HG03139 (cell line): ENCODE measurements at regions not wholly inside any gene's neighbourhood (a gene's known extent, or its start where the extent isn't known, plus 50 kb on each side); places are given as distances from the start of the nearest gene placed in this dataset.

Experiments
- ATAC-seq: cut with Tn5 transposase; IDR thresholded peaks from one replicate; pipeline ENCODE4 v1.9.1; 2021; ENCODE audit not compliant: unreplicated experiment

- ATAC-seq, result no peak
These were observed 349.9 kb downstream of the TRIB2 start for GRCh38 chr2:13066676-13067075.

- no peak for ATAC-seq
These were observed 350.8 kb downstream of the TRIB2 start for GRCh38 chr2:13067508-13067907.

- ATAC-seq, result no peak
These were observed 373.2 kb downstream of the TRIB2 start for GRCh38 chr2:13089971-13090370.

GRCh38 chr2:13091455-13091854, 374.7 kb downstream of the TRIB2 start:
- ATAC-seq, result no peak

- ATAC-seq, result no peak
These were observed 375.2 kb downstream of the TRIB2 start for GRCh38 chr2:13091861-13092378.

- no peak for ATAC-seq
These were observed 376.8 kb downstream of the TRIB2 start for GRCh38 chr2:13093416-13093991.

- no peak for ATAC-seq
These were observed 385.8 kb downstream of the TRIB2 start for GRCh38 chr2:13102397-13103063.

- ATAC-seq, result no peak
These were observed 386.4 kb downstream of the TRIB2 start for GRCh38 chr2:13103151-13103550.

- ATAC-seq, result no peak
These were observed 387.2 kb downstream of the TRIB2 start for GRCh38 chr2:13103778-13104493.

GRCh38 chr2:13104723-13105122, 388.0 kb downstream of the TRIB2 start:
- no peak for ATAC-seq

- ATAC-seq, result no peak
These were observed 389.6 kb downstream of the TRIB2 start for GRCh38 chr2:13106302-13106701.

- no peak for ATAC-seq
These were observed 392.8 kb downstream of the TRIB2 start for GRCh38 chr2:13109516-13109915.

- ATAC-seq, result no peak
These were observed 394.1 kb downstream of the TRIB2 start for GRCh38 chr2:13110825-13111224.

- no peak for ATAC-seq
These were observed 396.3 kb downstream of the TRIB2 start for GRCh38 chr2:13113002-13113401.

- no peak for ATAC-seq
These were observed 397.7 kb downstream of the TRIB2 start for GRCh38 chr2:13114391-13114790.

- no peak for ATAC-seq
These were observed 398.9 kb downstream of the TRIB2 start for GRCh38 chr2:13115643-13116042.

- ATAC-seq, result no peak
These were observed 404.4 kb downstream of the TRIB2 start for GRCh38 chr2:13121096-13121495.

- ATAC-seq, result no peak
These were observed 411.4 kb downstream of the TRIB2 start for GRCh38 chr2:13128139-13128538.

- ATAC-seq, result no peak
These were observed 418.6 kb downstream of the TRIB2 start for GRCh38 chr2:13135369-13135768.

- no peak for ATAC-seq
These were observed 419.1 kb downstream of the TRIB2 start for GRCh38 chr2:13135856-13136255.

GRCh38 chr2:13137679-13138078, 420.9 kb downstream of the TRIB2 start:
- no peak for ATAC-seq

GRCh38 chr2:13141315-13141714, 424.6 kb downstream of the TRIB2 start:
- no peak for ATAC-seq
